ENCODE measurements at regions not wholly inside any gene's neighbourhood (a gene's known extent, or its start where the extent isn't known, plus 50 kb on each side); places are given as distances from the start of the nearest gene placed in this dataset.
A peak's percentile ranks its signal among the peaks of the same experiment; 100 is the strongest.

DNA sequence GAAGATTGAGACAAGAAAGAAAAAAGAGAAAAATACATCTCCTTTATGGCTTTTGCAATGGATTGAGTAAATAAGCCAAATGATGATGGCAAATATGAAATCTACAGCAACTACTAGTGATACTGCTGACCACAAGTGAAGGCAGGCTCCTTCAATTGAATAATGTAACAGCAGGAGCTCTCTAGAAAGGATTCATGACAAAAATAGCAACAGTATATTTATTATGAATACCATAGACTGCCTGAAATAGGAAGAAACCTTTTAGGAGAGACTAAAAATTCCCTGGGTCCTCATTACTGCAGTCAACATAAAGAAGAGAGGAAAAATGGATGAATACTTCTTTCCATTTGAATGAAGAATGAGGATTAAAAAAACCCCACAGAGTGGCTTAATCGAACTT lies 306.8 kb upstream of the ANXA10 start:
- no peak overlapping the region for H2BK5ac ChIP-seq (ENCODE audit: low read depth, low read length)
- no peak overlapping the region for H2BK12ac ChIP-seq (ENCODE audit: low read depth, low read length)
- ChIA-PET POLR2A (ENCODE audit: partially characterized antibody) (no interaction called here), CTCF (ENCODE audit: partially characterized antibody) (interaction anchor here (1.4 kb wide), 1 partner anchor 163 kb away, joined by 3 read pairs; no protein-coding TSS in a partner anchor)
- FAIRE-seq: no peak
- no peak overlapping the region for H3K14ac ChIP-seq (ENCODE audit: insufficient read length)
- no peaks in the 10 kb centered on the region for H3K36me3 ChIP-seq (ENCODE audit: control insufficient read depth in 2 of 4, insufficient read depth in 4 of 4, low read length in 3 of 4)
- peak overlapping the region; percentile 4; the same call in 1 of the 2 replicates for H2AFZ ChIP-seq (ENCODE audit: low read length)
- H4K91ac ChIP-seq (replicated peaks; ENCODE audit: insufficient read length, low read length): no peak overlapping the region
- H3K56ac ChIP-seq (replicated peaks; ENCODE audit: insufficient read length, low read depth, low read length): no peak overlapping the region
- no peak overlapping the region for H3K4me3 ChIP-seq (ENCODE audit: extremely low read depth in 1 of 4, insufficient read depth in 2 of 4, low read depth in 3 of 4, low read length in 4 of 4)
- H4K8ac ChIP-seq (ENCODE audit: extremely low read depth, insufficient read depth, low read length): no peak overlapping the region
- no peaks in the 10 kb centered on the region for H3K79me1 ChIP-seq (ENCODE audit: low read depth, low read length)
- no peaks in the 10 kb centered on the region for H3K9me3 ChIP-seq (ENCODE audit: insufficient read depth in 2 of 2, low read depth in 1 of 2, low read length in 1 of 2)
- no peak overlapping the region for H3K9ac ChIP-seq (replicated peaks in 1 of 4; ENCODE audit: extremely low read depth in 1 of 4, low read depth in 3 of 4, low read length in 3 of 4)
- no peak overlapping the region for H2AK5ac ChIP-seq (ENCODE audit: low read depth, low read length)
- no peak overlapping the region for H2BK20ac ChIP-seq (ENCODE audit: low read length)
- no peaks in the 10 kb centered on the region for H3K23me2 ChIP-seq (ENCODE audit: low read depth, low read length)
- H2BK120ac ChIP-seq (replicated peaks; ENCODE audit: low read depth, low read length): no peak overlapping the region
- H3K27ac ChIP-seq (ENCODE audit: low read depth, low read length): no peak overlapping the region
- DNase-seq (ENCODE audit: low read depth in 1 of 2, low spot score in 2 of 2): no peak
- no peaks in the 10 kb centered on the region for H4K20me1 ChIP-seq (replicated peaks in 1 of 2; ENCODE audit: control insufficient read depth in 1 of 2, insufficient read depth in 2 of 2, low read length in 2 of 2)
- H3K23ac ChIP-seq (ENCODE audit: insufficient read length): no peak overlapping the region
- H3K4ac ChIP-seq (replicated peaks; ENCODE audit: insufficient read length, low read depth, low read length): no peak overlapping the region
- no peaks in the 10 kb centered on the region for H3K4me1 ChIP-seq (replicated peaks in 1 of 4; ENCODE audit: control insufficient read depth in 3 of 4, insufficient read depth in 4 of 4, low read length in 3 of 4)
- H3K27me3 ChIP-seq (replicated peaks in 1 of 4; ENCODE audit: control insufficient read depth in 3 of 4, extremely low read depth in 1 of 4, insufficient read depth in 3 of 4, low read length in 3 of 4): no peaks in the 10 kb centered on the region
- WGBS, 2 experiments (ENCODE audit: extremely low coverage in 1 of 2, insufficient coverage in 1 of 2, insufficient read length in 1 of 2, insufficient replicate concordance in 2 of 2, low coverage in 1 of 2, low lambda C conversion rate in 2 of 2, missing lambda C conversion rate in 1 of 2): 87% methylated on average over 1 of the region's 1 CpG; no CpG with 5 or more reads in 1 of the 2 experiments
- H3K4me2 ChIP-seq (ENCODE audit: insufficient read depth in 1 of 2, low read depth in 2 of 2, low read length in 2 of 2): no peak overlapping the region
- H3K18ac ChIP-seq (ENCODE audit: extremely low read depth, low read length): no peak overlapping the region
- no peak overlapping the region for H4K5ac ChIP-seq (ENCODE audit: insufficient read length, low read depth, low read length)
- H2BK15ac ChIP-seq (ENCODE audit: low read length): no peak overlapping the region
- H3K79me2 ChIP-seq (ENCODE audit: control insufficient read depth in 1 of 2, insufficient read depth in 2 of 2, low read length in 2 of 2): no peaks in the 10 kb centered on the region
- no peak for TF ChIP-seq SIRT6 (IDR thresholded peaks at IDR 0.05; ENCODE audit: low read length)
- no peak for TF ChIP-seq TCF12 (IDR thresholded peaks at IDR 0.05; ENCODE audit: low read depth, low read length)
- TF ChIP-seq CHD2 (IDR thresholded peaks at IDR 0.05; ENCODE audit: low read length): no peak
- TF ChIP-seq RBBP5 (IDR thresholded peaks at IDR 0.05; ENCODE audit: borderline replicate concordance, low read depth, low read length): no peak
- TF ChIP-seq EZH2 (IDR thresholded peaks at IDR 0.05; ENCODE audit: low read depth, low read length, severe bottlenecking): no peak
- no peak for TF ChIP-seq ATF2 (IDR thresholded peaks at IDR 0.05; ENCODE audit: low read length)
- TF ChIP-seq JUND (IDR thresholded peaks at IDR 0.05; ENCODE audit: low read length): no peak
- TF ChIP-seq BRCA1 (IDR thresholded peaks at IDR 0.05; ENCODE audit: low read depth, low read length): no peak
- TF ChIP-seq TEAD4 (IDR thresholded peaks at IDR 0.05; ENCODE audit: low read depth, low read length): no peak
- TF ChIP-seq CTBP2 (IDR thresholded peaks at IDR 0.05; ENCODE audit: borderline replicate concordance, insufficient read depth, insufficient read length, low read length): no peak
- no peak for TF ChIP-seq JUN (IDR thresholded peaks at IDR 0.05; ENCODE audit: low read depth, low read length)
- no peak for TF ChIP-seq CREB1 (IDR thresholded peaks at IDR 0.05)
- no peak for TF ChIP-seq EP300 (IDR thresholded peaks at IDR 0.05; ENCODE audit: borderline replicate concordance in 1 of 2, low read depth in 2 of 2, low read length in 2 of 2)
- no peak for TF ChIP-seq KDM1A (IDR thresholded peaks at IDR 0.05; ENCODE audit: borderline replicate concordance, low read length)
